OCI-M2 (cell line): ENCODE measurements at regions not wholly inside any gene's neighbourhood (a gene's known extent, or its start where the extent isn't known, plus 50 kb on each side); places are given as distances from the start of the nearest gene placed in this dataset.

ENCODE experiments used
- DNase-seq: peaks from one replicate; lab custom pipeline; 2025; ENCODE audit not compliant: unreplicated experiment; lab: John Stamatoyannopoulos, UW

- no peak for DNase-seq
Measured at GRCh38 chr5:68531970-68532369, 316.4 kb downstream of the PIK3R1 start.

GRCh38 chr5:68533051-68533450, 317.5 kb downstream of the PIK3R1 start:
- no peak for DNase-seq

GRCh38 chr5:68533571-68534084, 318.1 kb downstream of the PIK3R1 start:
- no peak for DNase-seq

GRCh38 chr5:68534131-68534940, 318.8 kb downstream of the PIK3R1 start:
- DNase-seq = no peak

- no peak for DNase-seq
Measured at GRCh38 chr5:68534956-68535520, 319.5 kb downstream of the PIK3R1 start.

- no peak for DNase-seq
Measured at GRCh38 chr5:68538814-68539420, 323.4 kb downstream of the PIK3R1 start.

GRCh38 chr5:68540798-68541590, 325.4 kb downstream of the PIK3R1 start:
- DNase-seq = no peak

GRCh38 chr5:68542207-68542606, 326.7 kb downstream of the PIK3R1 start:
- no peak for DNase-seq

- no peak for DNase-seq
Measured at GRCh38 chr5:68543212-68543611, 327.7 kb downstream of the PIK3R1 start.

GRCh38 chr5:68544091-68544647, 328.6 kb downstream of the PIK3R1 start:
- DNase-seq = no peak

- DNase-seq = no peak
Measured at GRCh38 chr5:68544648-68545552, 329.3 kb downstream of the PIK3R1 start.

- DNase-seq = no peak
Measured at GRCh38 chr5:68545636-68546295, 330.2 kb downstream of the PIK3R1 start.

- no peak for DNase-seq
Measured at GRCh38 chr5:68547056-68547455, 331.5 kb downstream of the PIK3R1 start.

- DNase-seq = no peak
Measured at GRCh38 chr5:68547622-68548021, 332.1 kb downstream of the PIK3R1 start.

GRCh38 chr5:68548959-68549676, 333.6 kb downstream of the PIK3R1 start:
- DNase-seq = no peak

GRCh38 chr5:68550015-68550414, 334.5 kb downstream of the PIK3R1 start:
- no peak for DNase-seq

GRCh38 chr5:68551436-68551835, 335.9 kb downstream of the PIK3R1 start:
- DNase-seq = no peak

GRCh38 chr5:68554571-68555279, 339.2 kb downstream of the PIK3R1 start:
- DNase-seq = no peak
